ENCODE measurements at regions not wholly inside any gene's neighbourhood (a gene's known extent, or its start where the extent isn't known, plus 50 kb on each side); places are given as distances from the start of the nearest gene placed in this dataset.

DNA sequence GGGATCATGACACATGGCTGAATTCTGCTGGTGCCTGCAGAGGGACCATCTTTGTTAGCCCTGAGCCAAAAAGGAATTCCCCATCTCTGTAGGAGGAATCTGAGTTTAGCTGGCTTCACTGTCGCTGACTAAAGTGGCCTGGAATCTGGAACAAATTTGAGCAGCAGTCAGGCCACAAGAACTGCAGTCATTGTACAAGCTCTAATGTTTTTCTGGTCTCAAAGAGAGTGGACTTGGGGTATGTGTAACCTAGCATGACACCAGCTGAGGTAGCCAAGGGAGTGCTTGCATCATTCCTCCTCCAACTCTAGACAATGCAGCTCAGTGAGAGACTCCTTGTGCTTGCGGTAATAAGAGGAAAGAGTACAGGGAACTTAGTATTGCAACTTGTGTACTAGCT is 539.1 kb upstream of the LRRTM4 start:
- no peaks in the 10 kb centered on the region for H3K4me1 ChIP-seq
- CTCF ChIA-PET = no interaction called here
- TF ChIP-seq, protein P1, sequence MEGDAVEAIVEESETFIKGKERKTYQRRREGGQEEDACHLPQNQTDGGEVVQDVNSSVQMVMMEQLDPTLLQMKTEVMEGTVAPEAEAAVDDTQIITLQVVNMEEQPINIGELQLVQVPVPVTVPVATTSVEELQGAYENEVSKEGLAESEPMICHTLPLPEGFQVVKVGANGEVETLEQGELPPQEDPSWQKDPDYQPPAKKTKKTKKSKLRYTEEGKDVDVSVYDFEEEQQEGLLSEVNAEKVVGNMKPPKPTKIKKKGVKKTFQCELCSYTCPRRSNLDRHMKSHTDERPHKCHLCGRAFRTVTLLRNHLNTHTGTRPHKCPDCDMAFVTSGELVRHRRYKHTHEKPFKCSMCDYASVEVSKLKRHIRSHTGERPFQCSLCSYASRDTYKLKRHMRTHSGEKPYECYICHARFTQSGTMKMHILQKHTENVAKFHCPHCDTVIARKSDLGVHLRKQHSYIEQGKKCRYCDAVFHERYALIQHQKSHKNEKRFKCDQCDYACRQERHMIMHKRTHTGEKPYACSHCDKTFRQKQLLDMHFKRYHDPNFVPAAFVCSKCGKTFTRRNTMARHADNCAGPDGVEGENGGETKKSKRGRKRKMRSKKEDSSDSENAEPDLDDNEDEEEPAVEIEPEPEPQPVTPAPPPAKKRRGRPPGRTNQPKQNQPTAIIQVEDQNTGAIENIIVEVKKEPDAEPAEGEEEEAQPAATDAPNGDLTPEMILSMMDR (IDR thresholded peaks at IDR 0.05; ENCODE audit: insufficient read depth in 1 of 2, low read depth in 1 of 2, low read length in 1 of 2, severe bottlenecking in 1 of 2, unreplicated experiment in 1 of 2) = no peak
- no peaks in the 10 kb centered on the region for H3K27me3 Mint-ChIP-seq (ENCODE audit: insufficient read depth, unreplicated experiment)
- no peak overlapping the region for H3K4me3 ChIP-seq (ENCODE audit: low read depth, low read length)
- no peaks in the 10 kb centered on the region for H3K36me3 Mint-ChIP-seq (ENCODE audit: insufficient read depth, unreplicated experiment)
- H3K9me3 Mint-ChIP-seq (ENCODE audit: unreplicated experiment) = peaks cover 18% of the 10 kb centered on the region
- H3K27me3 ChIP-seq (replicated peaks; ENCODE audit: control insufficient read depth, insufficient read depth, low read length) = no peaks in the 10 kb centered on the region
- H3K4me1 Mint-ChIP-seq (ENCODE audit: low read depth, unreplicated experiment) = no peaks in the 10 kb centered on the region
- peaks cover 10% of the 10 kb centered on the region for H3K9me3 ChIP-seq
- H3K27ac Mint-ChIP-seq (ENCODE audit: unreplicated experiment) = no peak overlapping the region
- BruUV-seq (replicated peaks) = no TSS peak
- H3K4me3 Mint-ChIP-seq (ENCODE audit: unreplicated experiment) = no peak overlapping the region
- POLR2A ChIA-PET = no interaction called here
- no peak for DNase-seq
- H3K36me3 ChIP-seq (ENCODE audit: control insufficient read depth, insufficient read depth, low read length) = no peaks in the 10 kb centered on the region
- intact Hi-C loops (cut with micrococcal nuclease; ENCODE audit: unreplicated experiment) = no loop called here

DNA sequence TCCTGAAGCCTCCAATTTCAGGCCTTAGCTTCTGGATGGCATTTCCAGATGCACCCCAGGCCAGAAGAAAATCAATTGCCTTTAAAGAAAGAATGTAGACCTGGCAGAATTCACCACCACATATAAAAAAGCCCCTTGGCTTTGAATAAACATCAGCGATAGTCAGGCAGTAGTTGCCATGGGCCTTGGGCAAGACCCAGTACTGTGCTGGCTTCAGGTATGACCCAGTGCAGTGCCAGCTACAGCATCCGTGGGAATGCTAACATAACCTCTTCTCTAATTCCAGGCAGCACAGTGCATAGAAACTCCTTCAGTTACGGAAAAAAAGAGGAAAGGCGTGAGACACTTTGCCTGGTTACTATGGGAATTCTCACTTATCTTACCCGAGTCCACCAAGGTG is 539.6 kb upstream of the LRRTM4 start:
- H3K27ac Mint-ChIP-seq (ENCODE audit: unreplicated experiment) = no peak overlapping the region

DNA sequence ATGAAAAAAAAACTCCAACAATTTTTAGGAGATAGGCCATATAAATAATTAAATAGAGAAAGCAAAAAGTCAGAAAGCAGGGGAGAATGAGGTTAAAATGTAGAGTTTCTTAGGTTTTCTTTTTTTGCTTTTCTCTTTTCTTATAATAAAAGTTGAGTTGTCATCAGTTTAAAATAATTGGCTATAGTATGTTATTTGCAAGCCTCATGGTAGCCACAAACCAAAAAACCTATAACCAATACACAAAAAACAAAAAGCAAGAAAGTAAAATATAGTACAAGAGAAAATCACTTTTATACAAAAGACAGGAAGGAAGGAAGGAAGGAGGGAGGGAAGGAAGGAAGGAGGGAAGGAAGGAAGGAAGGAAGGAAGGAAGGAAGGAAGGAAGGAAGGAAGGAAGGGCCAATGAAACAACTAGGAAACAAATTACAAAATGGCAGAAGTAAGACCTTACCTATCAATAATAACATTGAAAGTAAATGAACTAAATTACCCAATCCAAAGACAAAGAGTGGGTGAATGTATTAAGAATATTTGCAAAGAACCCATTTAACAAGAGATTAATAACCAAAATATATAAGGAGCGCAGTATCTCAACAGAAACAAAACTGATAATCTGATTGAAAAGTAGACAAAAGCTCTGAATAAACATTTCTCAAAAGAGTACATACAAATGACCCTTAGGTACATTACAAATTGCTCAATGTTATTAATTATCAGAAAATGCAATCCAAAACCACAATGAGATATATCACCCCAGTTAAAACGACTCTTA is 541.3 kb upstream of the LRRTM4 start:
- intact Hi-C loops (cut with micrococcal nuclease; ENCODE audit: unreplicated experiment) = no loop called here

More for the DNA sequence above, 539.6 kb upstream of the LRRTM4 start:
- ChIA-PET POLR2A (no interaction called here), CTCF (no interaction called here)
- Histone ChIP-seq H3K36me3 (ENCODE audit: control insufficient read depth, insufficient read depth, low read length) (no peaks in the 10 kb centered on the region), H3K4me1 (no peaks in the 10 kb centered on the region), H3K4me3 (ENCODE audit: low read depth, low read length) (no peak overlapping the region), H3K9me3 (peaks cover 8% of the 10 kb centered on the region), H3K27me3 (replicated peaks; ENCODE audit: control insufficient read depth, insufficient read depth, low read length) (no peaks in the 10 kb centered on the region)
- TF ChIP-seq, protein P1 (IDR thresholded peaks at IDR 0.05; ENCODE audit: insufficient read depth in 1 of 2, low read depth in 1 of 2, low read length in 1 of 2, severe bottlenecking in 1 of 2, unreplicated experiment in 1 of 2) = no peak
- intact Hi-C loops (cut with micrococcal nuclease; ENCODE audit: unreplicated experiment) = no loop called here
- H3K27me3 Mint-ChIP-seq (ENCODE audit: insufficient read depth, unreplicated experiment) = no peaks in the 10 kb centered on the region
- no peaks in the 10 kb centered on the region for H3K4me1 Mint-ChIP-seq (ENCODE audit: low read depth, unreplicated experiment)
- no peak for DNase-seq
- H3K36me3 Mint-ChIP-seq (ENCODE audit: insufficient read depth, unreplicated experiment) = no peaks in the 10 kb centered on the region
- no peak overlapping the region for H3K4me3 Mint-ChIP-seq (ENCODE audit: unreplicated experiment)
- peaks cover 16% of the 10 kb centered on the region for H3K9me3 Mint-ChIP-seq (ENCODE audit: unreplicated experiment)
- BruUV-seq (replicated peaks) = no TSS peak

More for the DNA sequence above, 541.3 kb upstream of the LRRTM4 start:
- no peak for DNase-seq
- H3K36me3 Mint-ChIP-seq (ENCODE audit: insufficient read depth, unreplicated experiment) = no peaks in the 10 kb centered on the region
- H3K4me1 Mint-ChIP-seq (ENCODE audit: low read depth, unreplicated experiment) = no peaks in the 10 kb centered on the region
- Histone ChIP-seq H3K36me3 (ENCODE audit: control insufficient read depth, insufficient read depth, low read length) (no peaks in the 10 kb centered on the region), H3K9me3 (no peaks in the 10 kb centered on the region), H3K4me1 (no peaks in the 10 kb centered on the region), H3K27me3 (replicated peaks; ENCODE audit: control insufficient read depth, insufficient read depth, low read length) (no peaks in the 10 kb centered on the region), H3K4me3 (ENCODE audit: low read depth, low read length) (no peak overlapping the region)
- TF ChIP-seq, protein P1 (IDR thresholded peaks at IDR 0.05; ENCODE audit: insufficient read depth in 1 of 2, low read depth in 1 of 2, low read length in 1 of 2, severe bottlenecking in 1 of 2, unreplicated experiment in 1 of 2) = no peak
- H3K27me3 Mint-ChIP-seq (ENCODE audit: insufficient read depth, unreplicated experiment) = no peaks in the 10 kb centered on the region
- H3K27ac Mint-ChIP-seq (ENCODE audit: unreplicated experiment) = no peak overlapping the region
- BruUV-seq (replicated peaks) = no TSS peak
- H3K4me3 Mint-ChIP-seq (ENCODE audit: unreplicated experiment) = no peak overlapping the region
- ChIA-PET CTCF (interaction anchor here (0.6 kb wide), 1 partner anchor 1217 kb away, joined by 4 read pairs; no protein-coding TSS in a partner anchor), POLR2A (no interaction called here)
- no peaks in the 10 kb centered on the region for H3K9me3 Mint-ChIP-seq (ENCODE audit: unreplicated experiment)
